ENCODE measurements at regions not wholly inside any gene's neighbourhood (a gene's known extent, or its start where the extent isn't known, plus 50 kb on each side); places are given as distances from the start of the nearest gene placed in this dataset.

DNA sequence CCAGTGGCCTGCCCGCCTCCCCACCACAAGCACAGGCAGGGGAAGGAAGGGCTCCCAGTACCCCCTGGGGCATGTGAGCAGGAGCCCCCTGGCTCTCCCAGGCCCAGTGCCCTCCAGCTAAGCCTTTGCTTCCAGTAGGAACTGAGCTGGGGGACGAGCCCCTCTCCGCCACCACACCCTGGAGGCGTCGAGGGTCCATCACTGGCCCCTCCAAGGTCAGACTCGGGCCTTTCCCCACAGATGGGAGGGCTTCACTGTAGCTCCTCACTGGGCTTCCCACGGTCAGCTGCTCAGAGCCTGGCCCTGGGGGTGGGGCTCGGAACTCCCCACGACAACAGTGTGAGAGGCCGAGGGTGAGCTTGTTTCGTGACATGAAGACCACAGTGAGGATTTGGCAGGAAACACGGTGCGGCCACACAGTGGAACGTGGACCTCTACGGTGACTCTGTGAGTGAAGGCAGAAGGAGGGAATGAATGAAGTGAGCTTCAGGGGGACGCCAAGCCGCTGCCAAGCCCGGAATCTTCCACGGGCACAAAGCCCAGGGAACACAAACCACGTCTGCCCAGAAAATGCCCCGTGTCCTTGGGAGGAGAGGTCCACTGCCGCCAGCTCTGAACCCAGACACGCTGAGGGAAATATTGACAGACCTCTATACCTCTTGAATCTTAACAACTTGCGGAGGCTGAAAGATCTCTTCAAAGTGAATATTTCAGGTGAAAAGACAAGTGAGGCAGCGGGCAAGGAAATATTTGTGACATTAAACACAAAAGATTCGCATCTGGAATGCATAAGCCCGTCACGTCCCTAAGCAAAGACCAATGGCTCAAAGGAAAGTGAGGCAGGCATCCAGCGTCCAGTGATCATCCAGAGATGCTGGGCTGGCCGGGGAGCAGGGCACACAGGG lies 144.8 kb upstream of the GPC1 start:
- Histone ChIP-seq H3K4me3 (ENCODE audit: low read length) (no peak overlapping the region), H3K27ac (ENCODE audit: low read length) (no peak overlapping the region), H3K27me3 (ENCODE audit: control insufficient read depth, insufficient read depth) (no peaks in the 10 kb centered on the region), H3K9me3 (ENCODE audit: control insufficient read depth, low read length) (no peaks in the 10 kb centered on the region), H3K4me1 (ENCODE audit: control insufficient read depth, insufficient read depth, low read length) (peaks cover 3% of the 10 kb centered on the region)
- DNase-seq (peak in 1 of 3 donors; percentile 43), ATAC-seq (no peak)
- intact Hi-C loops (cut with DNase I): loop anchor here in 1 of 4 donors (10.0 kb wide), 2 partner anchors 56 to 144 kb away; partner anchors contain the start of gene GPC1
- WGBS: 87% methylated on average over 30 of the region's 30 CpGs

DNA sequence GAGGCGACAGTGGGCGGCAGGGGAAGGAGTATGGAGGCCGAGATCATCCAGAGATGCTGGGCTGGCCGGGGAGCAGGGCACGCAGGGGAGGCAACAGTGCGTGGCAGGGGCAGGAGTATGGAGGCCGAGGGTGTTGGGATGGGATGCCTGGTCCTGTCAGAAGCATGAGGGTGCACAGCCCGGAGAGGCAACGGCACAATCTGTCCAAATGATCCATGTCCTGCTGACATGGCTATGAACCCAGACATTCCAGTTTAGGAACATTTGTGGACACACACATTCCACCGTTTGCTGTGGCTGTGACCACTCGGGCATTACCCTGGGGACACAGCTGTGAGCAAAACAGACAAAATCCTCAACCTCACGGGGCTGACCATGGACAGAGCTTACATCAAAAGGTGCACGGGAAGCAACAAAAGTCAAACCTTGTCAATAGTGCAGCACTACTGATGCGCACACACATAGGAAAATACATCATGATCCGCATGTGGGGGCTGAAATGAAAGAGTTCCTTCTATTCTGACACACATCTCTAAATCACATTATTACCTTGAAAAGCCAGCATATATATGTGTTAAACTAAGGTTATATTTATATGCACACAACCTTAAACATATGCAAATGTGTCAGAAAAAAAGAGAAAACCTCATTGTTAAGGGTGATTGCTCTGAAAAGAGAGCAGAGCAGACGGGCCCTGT lies 144.0 kb upstream of the GPC1 start:
- Histone ChIP-seq H3K4me1 (ENCODE audit: control insufficient read depth, insufficient read depth, low read length) (peaks cover 3% of the 10 kb centered on the region), H3K4me3 (ENCODE audit: low read length) (no peak overlapping the region), H3K9me3 (ENCODE audit: control insufficient read depth, low read length) (no peaks in the 10 kb centered on the region), H3K27ac (ENCODE audit: low read length) (no peak overlapping the region), H3K27me3 (ENCODE audit: control insufficient read depth, insufficient read depth) (no peaks in the 10 kb centered on the region)
- no peak for DNase-seq
- 80% methylated on average over 16 of the region's 16 CpGs for WGBS
- no peak for ATAC-seq
- intact Hi-C loops (cut with DNase I): loop anchor here in 1 of 4 donors (10.0 kb wide), 2 partner anchors 57 to 143 kb away; partner anchors contain the start of gene GPC1

DNA sequence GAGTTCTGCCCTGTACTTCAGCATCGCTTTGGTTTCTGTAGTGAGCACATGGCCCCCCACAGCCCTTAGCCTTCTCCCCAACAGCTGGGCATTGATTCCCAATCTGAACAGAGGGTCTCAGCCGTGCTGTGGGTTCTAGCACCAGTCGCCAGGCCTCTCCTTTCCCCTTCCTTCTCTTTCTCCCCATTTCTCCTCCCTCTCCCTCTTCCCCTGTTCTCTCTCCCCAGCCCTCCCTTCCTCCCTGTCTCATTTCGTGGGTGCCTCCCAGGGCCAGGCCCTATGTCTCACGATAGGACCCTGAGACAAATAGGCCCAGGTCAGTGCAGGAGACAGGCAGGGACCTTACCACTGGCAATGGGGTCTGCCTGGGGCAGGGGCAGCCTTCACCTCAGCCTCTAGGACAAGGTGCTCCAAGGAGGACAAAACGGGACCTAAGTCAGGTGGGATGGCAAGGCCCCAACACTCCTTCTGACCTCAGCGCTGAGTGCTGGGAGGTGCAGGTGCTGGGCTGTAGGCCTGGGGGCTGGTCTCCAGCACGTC lies 143.4 kb upstream of the GPC1 start:
- no peak for DNase-seq
- intact Hi-C loops (cut with DNase I): loop anchor here in 1 of 4 donors (10.0 kb wide), 2 partner anchors 57 to 143 kb away; partner anchors contain the start of gene GPC1

DNA sequence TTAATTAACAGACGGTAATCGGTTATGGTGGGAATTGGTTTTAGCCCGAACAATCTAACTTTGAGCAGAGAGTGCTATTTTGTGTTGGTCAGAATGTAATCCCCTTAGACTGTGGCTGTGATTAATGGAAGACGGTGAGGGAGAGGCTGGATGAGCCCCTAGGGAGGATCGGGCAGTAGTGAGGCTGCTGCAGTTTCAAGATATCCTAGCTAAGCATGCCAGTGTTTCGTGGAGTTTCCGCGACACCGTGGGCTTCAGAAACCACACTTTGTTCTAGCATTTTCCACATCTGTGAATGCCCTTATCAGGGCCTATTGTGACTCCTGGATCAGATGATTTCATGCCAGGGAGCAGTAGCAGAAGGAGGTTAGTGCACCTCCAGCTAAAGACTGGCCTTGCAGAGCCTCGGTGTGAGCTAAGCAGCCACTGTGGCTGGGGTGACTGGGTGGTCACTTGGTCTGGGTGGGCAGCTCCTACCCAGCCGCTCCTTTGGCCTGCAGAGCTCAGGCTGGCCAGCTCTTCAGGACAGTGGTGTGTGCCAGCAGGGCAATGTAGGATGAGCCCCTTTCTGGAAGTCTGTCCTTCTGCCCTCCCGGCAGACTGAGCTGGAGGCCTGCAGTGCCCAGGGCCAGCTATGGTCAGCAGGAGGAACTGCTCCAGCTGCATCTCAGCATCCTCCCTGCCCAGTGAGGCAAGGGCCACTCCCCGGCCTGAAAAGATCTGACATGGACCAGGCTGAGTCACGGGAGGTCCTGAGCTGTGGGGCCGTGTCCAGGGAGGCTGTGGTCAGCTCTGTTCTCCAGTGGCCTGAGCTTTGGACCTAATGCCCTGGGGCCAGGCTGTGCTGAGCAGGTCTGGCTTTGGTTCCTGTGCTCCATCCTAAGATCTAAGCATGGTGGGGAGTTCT lies 142.6 kb upstream of the GPC1 start:
- Histone ChIP-seq H3K27ac (ENCODE audit: low read length) (peak overlapping the region; percentile 58), H3K9me3 (ENCODE audit: control insufficient read depth, low read length) (no peaks in the 10 kb centered on the region), H3K27me3 (ENCODE audit: control insufficient read depth, insufficient read depth) (no peaks in the 10 kb centered on the region), H3K4me3 (ENCODE audit: low read length) (no peak overlapping the region), H3K4me1 (ENCODE audit: control insufficient read depth, insufficient read depth, low read length) (peaks cover 3% of the 10 kb centered on the region)
- 78% methylated on average over 15 of the region's 15 CpGs for WGBS
- DNase-seq (no peak), ATAC-seq (no peak)
- intact Hi-C loops (cut with DNase I): loop anchor here in 1 of 4 donors (10.0 kb wide), 2 partner anchors 58 to 142 kb away; partner anchors contain the start of gene GPC1

More for the DNA sequence above, 143.4 kb upstream of the GPC1 start:
- H3K27ac ChIP-seq (ENCODE audit: low read length): no peak overlapping the region
- no peak for ATAC-seq
- peaks cover 3% of the 10 kb centered on the region for H3K4me1 ChIP-seq (ENCODE audit: control insufficient read depth, insufficient read depth, low read length)
- no peak overlapping the region for H3K4me3 ChIP-seq (ENCODE audit: low read length)
- H3K9me3 ChIP-seq (ENCODE audit: control insufficient read depth, low read length): no peaks in the 10 kb centered on the region
- 78% methylated on average over 8 of the region's 8 CpGs for WGBS
- no peaks in the 10 kb centered on the region for H3K27me3 ChIP-seq (ENCODE audit: control insufficient read depth, insufficient read depth)

DNA sequence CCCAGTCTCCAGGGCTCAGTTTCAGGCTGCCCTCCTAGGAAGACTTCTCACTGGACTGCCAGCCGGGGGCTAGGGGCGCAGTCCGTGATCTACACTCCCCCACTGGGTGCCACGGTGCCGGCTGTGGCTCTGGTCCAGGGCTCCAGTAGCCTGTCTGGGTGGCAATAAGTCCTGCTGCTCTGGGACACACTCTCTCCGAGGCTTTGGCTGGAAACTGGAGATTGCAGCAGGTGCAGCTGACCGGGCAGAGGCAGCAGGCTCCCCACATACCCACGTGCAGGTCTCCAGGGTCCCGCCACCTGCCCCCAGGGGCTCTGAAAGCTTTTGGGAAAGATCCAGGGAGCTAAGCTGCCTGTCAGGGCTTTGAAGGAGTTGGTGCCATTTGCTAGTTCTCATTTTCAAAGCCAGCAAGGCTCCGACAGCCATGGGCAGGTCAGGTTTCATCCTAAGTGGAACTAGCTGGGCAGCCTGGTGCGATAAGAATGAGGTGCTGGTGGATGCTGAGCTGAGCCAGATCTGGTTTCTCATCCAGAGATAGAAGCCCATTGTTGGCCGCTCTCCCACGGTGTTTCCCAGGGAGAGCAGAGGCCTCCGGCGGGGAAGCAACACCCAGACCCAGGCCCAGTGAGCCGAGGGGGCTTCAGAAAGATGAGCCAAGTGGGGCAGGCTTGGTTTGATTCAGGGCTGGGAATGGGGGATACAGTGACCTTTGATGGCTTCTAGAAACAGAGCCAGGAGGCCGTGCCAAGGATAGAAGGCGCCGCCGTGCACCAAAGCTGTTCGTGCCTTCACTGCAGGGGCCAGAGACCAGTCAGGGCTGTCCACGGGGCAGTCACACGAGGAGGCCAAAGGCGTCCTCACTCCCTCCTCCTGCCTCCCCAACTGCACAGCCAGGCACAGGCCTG lies 141.7 kb upstream of the GPC1 start:
- peak overlapping the region; percentile 58 for H3K27ac ChIP-seq (ENCODE audit: low read length)
- peak; percentile 41 to 65 for ATAC-seq
- no peak overlapping the region for H3K4me3 ChIP-seq (ENCODE audit: low read length)
- DNase-seq: peak; percentile 47 to 76 (median 76)
- no peaks in the 10 kb centered on the region for H3K27me3 ChIP-seq (ENCODE audit: control insufficient read depth, insufficient read depth)
- H3K4me1 ChIP-seq (ENCODE audit: control insufficient read depth, insufficient read depth, low read length): peaks cover 3% of the 10 kb centered on the region
- 57% methylated on average over 24 of the region's 24 CpGs for WGBS
- no peaks in the 10 kb centered on the region for H3K9me3 ChIP-seq (ENCODE audit: control insufficient read depth, low read length)
- intact Hi-C loops (cut with DNase I): loop anchor here in 1 of 4 donors (10.0 kb wide), 2 partner anchors 59 to 141 kb away; partner anchors contain the start of gene GPC1

DNA sequence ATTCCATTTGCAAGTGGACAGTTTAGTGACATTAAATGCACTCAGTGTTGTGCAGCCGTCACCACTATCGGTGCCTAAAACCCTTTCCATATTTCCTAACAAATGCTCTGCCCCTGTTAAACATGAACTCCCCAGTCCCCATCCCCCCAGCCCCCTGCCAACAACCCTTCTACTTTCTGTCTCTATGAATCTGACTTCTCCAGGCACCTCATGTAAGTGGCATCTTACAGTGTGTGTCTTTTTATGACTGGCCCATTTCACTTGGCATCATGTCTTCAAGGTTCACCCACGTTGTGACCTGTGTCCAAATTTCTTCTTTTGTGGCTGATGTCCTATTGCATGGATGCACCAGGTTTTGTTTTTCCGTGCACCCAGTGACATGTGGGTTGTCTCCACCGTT lies 140.9 kb upstream of the GPC1 start:
- H3K4me1 ChIP-seq (ENCODE audit: control insufficient read depth, insufficient read depth, low read length): peaks cover 3% of the 10 kb centered on the region
- H3K9me3 ChIP-seq (ENCODE audit: control insufficient read depth, low read length): no peaks in the 10 kb centered on the region
- 77% methylated on average over 5 of the region's 5 CpGs for WGBS
- intact Hi-C loops (cut with DNase I): loop anchor here in 1 of 4 donors (10.0 kb wide), 2 partner anchors 60 to 140 kb away; partner anchors contain the start of gene GPC1
- peak overlapping the region; percentile 40 for H3K27ac ChIP-seq (ENCODE audit: low read length)
- no peak overlapping the region for H3K4me3 ChIP-seq (ENCODE audit: low read length)
- ATAC-seq: no peak
- H3K27me3 ChIP-seq (ENCODE audit: control insufficient read depth, insufficient read depth): no peaks in the 10 kb centered on the region
- no peak for DNase-seq

DNA sequence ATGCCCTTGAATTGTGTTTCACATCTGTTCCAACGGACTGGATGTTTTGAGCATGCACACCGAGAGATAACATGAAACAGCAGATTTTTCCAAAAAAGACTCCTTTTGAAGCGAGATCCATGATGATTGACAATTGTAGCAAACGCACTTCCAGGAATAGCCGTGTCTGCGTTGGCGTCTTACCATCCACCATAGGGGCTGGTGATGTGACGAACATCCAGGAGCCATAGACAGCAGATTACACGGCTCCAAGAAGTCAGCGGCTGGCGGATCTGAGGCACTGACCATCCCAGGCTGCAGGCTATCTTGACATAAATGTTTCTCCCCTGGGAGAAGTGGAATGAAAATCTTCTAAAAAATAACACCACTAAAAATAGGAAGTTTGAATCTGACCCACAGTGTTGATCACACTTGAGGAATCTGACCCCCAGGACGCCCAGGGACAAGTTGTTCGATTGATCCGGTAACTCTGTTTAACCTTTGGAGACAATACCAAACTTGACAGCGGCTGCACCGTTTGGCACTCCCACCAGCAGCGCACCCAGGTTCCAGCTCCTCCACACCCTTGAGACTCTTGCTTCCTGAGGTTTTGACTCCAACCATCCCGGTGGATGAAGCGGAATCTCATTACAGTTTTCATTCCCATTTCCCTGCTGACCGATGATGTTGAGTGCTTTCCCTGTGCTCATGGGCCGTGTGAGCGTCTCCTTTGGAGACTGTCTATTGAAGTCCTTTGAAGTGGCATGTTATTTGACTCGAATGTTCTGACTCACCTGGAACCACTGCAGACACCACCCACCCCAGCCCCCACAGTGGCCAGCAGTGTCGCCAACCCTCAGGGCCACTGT lies 140.0 kb upstream of the GPC1 start:
- Histone ChIP-seq H3K27ac (ENCODE audit: low read length) (no peak overlapping the region), H3K4me3 (ENCODE audit: low read length) (no peak overlapping the region), H3K27me3 (ENCODE audit: control insufficient read depth, insufficient read depth) (no peaks in the 10 kb centered on the region), H3K4me1 (ENCODE audit: control insufficient read depth, insufficient read depth, low read length) (peaks cover 3% of the 10 kb centered on the region), H3K9me3 (ENCODE audit: control insufficient read depth, low read length) (no peaks in the 10 kb centered on the region)
- intact Hi-C loops (cut with DNase I): loop anchor here in 1 of 4 donors (10.0 kb wide), 2 partner anchors 61 to 139 kb away; partner anchors contain the start of gene GPC1
- WGBS: 68% methylated on average over 24 of the region's 24 CpGs
- DNase-seq: no peak
- ATAC-seq: no peak

DNA sequence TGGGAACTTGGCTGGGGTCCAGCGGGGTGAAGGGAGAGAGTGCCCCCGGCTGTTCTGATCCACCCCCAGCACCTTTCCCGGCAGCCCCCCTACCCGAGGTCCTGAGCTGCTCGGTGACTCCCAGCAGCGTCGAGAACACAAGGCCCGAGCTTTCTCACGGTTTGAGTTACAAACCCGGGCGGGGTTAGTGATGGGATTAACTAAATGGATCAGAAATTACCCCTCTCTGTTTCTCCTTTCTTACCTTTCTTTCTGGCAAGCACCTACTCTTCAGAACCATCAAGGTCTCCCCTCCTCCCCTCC lies 139.4 kb upstream of the GPC1 start:
- H3K27ac ChIP-seq (ENCODE audit: low read length): no peak overlapping the region
- H3K9me3 ChIP-seq (ENCODE audit: control insufficient read depth, low read length): no peaks in the 10 kb centered on the region
- ATAC-seq (no peak), DNase-seq (no peak)
- WGBS: 77% methylated on average over 11 of the region's 11 CpGs
- no peak overlapping the region for H3K4me3 ChIP-seq (ENCODE audit: low read length)
- H3K27me3 ChIP-seq (ENCODE audit: control insufficient read depth, insufficient read depth): no peaks in the 10 kb centered on the region
- H3K4me1 ChIP-seq (ENCODE audit: control insufficient read depth, insufficient read depth, low read length): peaks cover 3% of the 10 kb centered on the region
- intact Hi-C loops (cut with DNase I): loop anchor here in 1 of 4 donors (10.0 kb wide), 2 partner anchors 61 to 139 kb away; partner anchors contain the start of gene GPC1

Measured in right cardiac atrium (tissue), 5 donors.